GM19043 (cell line): ENCODE measurements at regions not wholly inside any gene's neighbourhood (a gene's known extent, or its start where the extent isn't known, plus 50 kb on each side); places are given as distances from the start of the nearest gene placed in this dataset.
"Not testable (repeated sequence)": the region's sequence is repeated elsewhere in the genome, so short reads cannot be mapped to it uniquely, and the experiment has no call there.

Source experiments
- ATAC-seq: cut with Tn5 transposase; IDR thresholded peaks from one replicate; pipeline ENCODE4 v1.9.1; 2021; ENCODE audit warnings: low read depth; ENCODE audit not compliant: unreplicated experiment

DNA sequence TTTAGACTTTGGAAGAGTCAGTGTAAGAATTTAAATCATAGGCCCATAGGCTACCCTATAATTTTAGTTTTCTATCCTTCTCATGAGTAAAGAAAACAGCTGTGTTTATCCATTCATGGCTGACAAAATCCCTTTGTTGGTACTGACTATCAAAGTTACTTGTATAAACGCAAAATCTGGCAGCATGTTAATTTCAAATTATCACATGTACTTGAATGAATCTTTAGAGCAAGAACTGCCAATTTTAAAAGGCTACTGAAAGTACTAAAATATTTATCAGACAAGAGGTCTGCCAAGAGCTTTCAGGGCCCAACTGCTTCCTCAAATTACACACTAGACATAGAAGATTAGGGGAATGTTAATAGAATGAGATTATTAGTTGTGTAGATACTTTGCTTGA lies 66.6 kb downstream of the MYL12B start:
- no peak for ATAC-seq

DNA sequence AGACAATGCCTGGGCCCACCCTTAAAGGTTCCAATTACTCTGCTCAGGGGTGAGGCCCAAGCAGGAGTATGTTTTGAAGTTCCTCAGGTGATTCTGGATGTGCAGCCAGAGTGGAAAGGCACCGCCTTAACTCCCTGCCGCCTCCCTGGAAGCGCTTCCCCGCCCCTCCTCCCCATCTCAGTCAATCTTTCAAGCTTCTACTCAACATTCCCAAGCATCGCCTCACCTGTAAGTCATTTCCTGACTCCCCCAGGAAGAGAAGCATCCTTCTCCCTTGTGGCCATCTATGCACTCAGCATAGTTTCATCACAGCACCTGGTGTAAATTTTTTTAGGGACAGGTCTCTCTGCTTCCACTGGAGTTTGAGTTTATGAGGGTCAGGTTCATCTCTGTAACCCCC lies 67.5 kb downstream of the MYL12B start:
- ATAC-seq, result no peak

DNA sequence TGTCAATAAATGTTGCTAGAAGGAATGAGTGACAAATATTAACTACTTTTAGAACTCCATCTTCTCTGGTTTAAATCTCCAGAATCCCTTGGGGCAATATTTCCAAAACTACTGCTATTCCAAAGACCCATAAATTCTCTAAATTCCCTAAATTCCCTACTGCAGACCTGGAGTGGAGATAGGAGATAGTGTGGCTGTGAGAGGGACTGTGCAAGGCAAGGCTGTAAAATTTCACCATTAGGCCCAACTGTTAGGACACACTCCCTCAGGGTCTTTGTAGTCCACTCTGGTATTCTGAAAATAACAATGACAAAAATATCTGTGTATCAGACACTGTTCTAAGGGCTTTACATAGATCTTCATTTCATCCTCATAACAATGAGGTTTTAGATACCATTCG lies 67.9 kb downstream of the MYL12B start:
- no peak for ATAC-seq

DNA sequence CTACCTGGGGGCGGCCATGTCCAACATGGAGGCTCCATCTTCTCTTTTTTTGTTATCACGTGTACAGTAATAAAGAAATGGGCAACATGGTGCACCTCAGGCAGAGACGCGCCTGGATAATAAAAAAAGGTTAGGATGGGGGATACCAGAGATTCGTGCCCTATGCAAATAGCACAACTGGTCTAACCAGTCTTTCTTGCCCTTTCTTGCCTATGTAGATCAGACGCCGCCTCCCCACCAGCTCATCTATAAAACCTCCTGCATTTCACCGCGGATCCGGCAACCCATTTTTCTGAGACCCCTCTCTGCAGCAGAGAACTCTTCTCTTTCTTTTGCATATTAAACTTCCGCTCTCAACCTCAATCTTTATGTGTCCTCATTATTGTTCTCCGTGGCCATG lies 68.7 kb downstream of the MYL12B start:
- ATAC-seq, result no peak

DNA sequence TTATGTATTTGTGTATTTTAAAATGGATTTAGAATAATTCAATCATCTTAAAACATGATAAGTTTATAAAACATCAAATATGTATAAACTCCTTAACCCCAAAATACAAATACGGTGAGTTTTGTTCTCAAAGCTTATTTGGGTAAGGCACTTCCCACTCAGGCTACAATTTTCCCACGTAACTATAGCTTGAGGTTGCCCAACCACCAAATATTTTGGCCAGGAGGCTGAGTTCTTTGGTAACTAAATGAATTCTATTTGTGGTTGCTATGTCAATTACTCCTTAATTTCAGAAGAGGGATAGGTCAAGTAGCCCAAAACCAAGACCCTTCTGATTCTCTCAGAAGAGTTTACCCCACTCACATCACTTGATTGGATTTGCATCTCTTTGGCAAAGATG lies 70.4 kb downstream of the MYL12B start:
- no peak for ATAC-seq

DNA sequence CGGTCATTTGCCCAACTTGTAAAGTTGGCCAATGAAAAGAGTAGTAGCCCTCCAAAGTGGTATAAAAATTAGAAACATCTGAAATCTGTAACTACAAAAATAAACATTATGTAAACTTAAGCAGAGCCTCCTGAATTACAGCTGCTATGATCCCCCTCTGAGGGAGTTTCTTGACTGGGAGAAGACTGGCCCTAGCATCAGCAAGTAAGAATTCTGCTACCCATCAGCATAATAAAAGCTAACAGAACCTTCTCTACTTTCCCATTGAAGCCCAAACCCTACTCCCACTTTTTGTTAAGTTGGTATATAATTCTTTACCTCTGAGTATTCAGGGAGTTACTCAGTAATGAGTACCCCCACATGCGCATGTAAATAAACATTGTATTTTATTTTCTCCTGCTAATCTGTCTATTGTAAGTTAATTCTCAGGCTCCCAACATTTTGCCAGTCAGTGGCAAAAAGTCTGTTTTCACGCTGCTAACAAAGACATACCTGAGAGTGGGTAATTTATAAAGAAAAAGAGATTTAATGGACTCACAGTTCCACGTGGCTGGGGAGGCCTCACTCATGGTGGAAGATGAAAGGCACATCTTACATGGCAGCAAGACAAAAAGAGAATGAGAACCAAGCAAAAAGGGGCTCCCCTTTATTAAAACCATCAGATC lies 71.3 kb downstream of the MYL12B start:
- ATAC-seq, result no peak

DNA sequence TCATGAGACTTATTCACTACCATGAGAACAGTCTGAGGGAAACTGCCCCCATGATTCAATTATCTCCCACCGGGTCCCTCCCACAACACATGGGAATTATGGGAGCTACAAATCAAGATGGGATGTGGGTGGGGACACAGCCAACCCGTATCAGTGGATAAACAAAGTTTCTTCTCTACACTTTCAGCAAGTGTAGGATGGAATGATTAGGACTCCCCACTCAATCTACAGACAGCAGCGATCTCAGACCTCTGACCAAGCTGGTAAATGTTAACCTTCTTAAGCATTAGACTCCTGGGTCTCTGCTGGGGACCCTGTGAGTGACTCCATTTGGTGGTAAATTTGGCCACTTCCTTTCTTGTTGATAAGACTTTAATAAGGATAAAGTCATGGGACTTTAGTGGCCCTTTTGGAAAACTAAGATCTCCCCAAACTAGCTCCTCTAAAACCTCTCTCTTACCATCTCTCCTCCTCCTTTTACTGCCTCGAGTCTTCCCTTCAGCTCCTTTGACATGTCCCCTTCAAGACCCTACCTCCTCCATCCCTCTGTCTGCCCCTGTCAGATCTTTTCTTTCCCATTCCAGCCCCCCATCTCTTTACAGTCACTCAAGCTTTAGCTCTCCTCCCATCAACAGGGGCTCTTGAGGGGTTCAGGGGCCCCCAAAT lies 71.9 kb downstream of the MYL12B start:
- ATAC-seq, result no peak

DNA sequence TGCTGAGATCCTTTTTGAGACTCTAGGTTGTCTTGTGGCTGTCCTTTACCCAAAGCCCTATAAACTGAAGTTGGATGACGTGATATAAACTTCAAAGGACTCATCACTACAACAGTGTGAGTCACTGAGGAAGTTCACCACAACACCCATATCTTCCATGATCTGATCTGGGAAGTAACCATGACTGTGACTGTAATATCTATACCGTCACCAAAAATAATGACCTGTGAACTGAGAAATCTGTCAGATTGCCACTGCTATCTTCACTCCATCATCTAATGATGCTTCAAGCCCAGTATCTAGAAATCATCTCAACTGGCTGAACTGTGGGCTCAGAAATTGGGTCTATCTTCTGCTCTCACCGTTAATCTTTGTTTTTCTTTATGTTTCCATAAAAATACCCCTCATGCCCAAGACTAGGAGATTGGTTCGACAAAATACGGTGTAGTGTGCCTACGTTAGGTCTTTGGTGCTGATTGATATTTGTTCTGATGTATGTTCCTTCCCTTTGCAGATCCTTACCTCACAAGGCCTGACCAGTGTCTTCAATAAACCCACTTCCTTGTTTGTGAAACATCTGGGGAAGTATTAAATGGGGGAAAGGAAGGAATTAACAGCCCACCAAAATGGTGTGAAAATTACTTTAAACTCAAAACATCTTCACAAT lies 78.2 kb downstream of the MYL12B start:
- ATAC-seq, result no peak

DNA sequence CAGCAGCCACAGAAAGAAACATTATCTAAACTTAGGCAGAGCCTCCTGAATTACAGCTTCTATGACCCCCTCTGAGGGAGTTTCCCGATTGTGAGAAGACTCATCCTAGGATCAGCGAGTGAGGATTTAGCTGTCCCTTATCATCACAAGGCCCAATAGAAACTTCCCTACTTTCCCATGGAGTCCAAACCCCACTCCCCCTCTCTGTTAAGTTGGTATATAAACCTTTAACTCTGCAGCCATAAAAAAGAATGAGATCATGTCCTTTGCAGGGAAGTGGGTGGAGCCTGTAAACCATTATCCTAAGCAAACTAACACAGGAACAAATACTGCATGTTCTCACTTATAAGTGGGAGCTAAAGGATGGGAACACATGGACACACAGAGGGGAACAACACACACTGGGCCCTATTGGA lies 78.8 kb downstream of the MYL12B start:
- no peak for ATAC-seq

DNA sequence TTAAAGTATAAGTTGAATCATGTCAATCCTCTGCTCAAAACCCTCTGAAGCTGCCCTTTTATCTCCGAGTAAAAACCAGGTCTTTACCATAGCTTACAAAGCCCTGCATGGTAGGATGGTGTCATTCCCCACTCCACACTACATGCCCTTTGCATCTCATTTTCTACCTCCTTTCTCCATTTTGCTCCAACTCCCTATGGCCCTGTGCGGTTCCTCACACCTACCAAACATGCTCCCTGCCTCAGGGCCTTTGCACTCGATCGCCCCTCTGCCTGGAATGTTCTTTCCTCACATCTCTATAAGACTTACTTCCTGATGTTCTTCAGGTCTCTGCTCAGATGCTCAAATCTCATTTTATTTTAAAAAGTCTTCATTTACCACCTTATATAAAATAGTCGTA lies 80.7 kb downstream of the MYL12B start:
- ATAC-seq, result no peak

DNA sequence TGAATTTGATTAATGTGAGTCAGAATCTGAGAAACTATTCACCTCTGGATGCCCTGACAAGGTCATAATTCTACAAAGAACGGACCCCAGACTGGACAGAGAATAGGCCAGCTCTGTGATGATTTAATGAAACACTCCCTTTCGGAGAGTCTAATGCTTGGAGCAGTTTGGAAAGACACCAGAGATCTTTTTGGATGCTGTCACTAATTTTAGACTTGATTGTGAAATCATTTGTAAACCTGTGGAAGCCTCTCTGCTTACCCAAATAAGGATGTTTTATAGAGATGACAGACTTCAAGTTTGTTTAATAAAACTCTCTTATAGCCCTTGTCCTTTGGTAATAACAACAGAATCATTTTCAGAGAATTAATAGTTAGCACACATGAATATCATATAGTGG lies 83.5 kb downstream of the MYL12B start:
- no peak for ATAC-seq

DNA sequence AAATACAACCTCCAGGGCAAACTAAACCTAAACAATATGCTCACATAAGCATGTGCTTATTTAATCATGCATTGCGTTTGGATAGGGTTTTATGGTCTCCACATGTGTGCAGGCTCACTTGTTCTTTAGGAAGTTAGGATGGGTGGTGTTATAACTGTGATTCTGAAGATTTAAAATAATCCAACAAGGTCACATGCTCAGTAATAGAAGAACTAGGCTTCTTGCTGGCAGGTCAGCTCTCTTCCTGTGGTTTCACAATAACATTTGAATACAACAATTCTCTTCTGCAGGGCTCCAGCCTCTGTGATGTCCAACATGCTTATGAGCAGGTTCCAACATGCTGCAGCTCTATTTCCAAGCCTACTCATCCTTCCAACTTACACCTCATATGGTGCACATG lies 84.0 kb downstream of the MYL12B start:
- no peak for ATAC-seq

DNA sequence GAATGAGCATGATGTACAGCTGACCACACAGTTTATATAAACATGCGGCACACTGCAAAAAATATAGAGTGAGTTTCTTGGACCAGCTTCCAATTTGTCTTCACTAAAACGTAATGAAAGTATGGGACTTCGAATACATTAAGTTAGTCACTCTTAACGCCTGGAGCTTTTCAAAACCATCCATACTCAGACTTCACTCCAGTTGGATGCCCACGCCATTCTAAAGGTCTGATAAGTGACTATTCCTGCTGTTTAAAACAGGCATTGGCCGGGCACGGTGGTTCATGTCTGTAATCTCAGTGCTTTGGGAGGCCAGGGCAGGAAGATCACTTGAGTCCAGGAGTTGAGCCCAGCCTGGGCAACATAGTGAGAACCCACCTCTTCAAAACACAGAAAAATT lies 84.6 kb downstream of the MYL12B start:
- ATAC-seq, result no peak

DNA sequence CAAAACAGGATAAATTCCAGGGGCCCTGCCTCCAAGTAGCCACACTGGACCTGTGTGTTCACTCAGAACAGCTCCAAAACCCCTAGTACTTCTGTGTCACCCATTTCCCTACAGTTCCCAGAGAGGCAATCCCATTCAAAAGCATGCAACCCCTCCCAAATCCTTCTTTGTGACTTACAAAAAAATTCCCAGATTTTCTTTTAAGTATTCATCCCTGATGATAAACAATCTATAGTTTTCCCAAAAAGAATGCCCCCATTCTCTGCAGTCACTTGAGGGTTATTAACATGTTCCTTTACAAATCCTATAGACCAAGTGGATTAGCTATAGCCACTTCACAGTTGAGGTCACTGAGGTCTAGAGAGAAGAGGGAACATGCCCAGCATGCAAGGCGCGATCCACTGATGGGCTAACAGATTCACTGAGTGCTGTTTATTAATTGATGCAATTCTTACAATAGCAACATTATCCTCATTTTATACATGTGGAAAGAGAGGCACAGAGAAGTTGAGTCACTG lies 85.4 kb downstream of the MYL12B start:
- ATAC-seq, result no peak

DNA sequence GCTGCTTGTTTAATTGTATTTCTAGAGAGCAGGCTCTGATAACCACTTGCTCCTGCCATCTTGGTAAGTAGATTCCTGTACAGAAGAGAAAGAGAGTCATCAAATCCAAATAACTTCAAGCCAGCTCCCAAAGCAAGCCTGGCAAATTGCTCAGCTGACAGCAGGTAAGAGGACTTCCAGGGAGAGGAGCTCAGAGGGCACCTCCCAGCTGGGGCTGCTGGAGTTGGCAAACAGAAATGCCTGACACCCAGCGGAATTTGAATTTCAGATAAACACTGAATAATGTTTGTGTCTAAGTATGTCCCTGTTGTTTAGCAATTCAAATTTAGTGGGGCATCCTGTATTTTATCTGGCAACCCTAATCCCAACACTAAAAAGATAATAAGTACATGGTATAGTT lies 86.2 kb downstream of the MYL12B start:
- no peak for ATAC-seq

DNA sequence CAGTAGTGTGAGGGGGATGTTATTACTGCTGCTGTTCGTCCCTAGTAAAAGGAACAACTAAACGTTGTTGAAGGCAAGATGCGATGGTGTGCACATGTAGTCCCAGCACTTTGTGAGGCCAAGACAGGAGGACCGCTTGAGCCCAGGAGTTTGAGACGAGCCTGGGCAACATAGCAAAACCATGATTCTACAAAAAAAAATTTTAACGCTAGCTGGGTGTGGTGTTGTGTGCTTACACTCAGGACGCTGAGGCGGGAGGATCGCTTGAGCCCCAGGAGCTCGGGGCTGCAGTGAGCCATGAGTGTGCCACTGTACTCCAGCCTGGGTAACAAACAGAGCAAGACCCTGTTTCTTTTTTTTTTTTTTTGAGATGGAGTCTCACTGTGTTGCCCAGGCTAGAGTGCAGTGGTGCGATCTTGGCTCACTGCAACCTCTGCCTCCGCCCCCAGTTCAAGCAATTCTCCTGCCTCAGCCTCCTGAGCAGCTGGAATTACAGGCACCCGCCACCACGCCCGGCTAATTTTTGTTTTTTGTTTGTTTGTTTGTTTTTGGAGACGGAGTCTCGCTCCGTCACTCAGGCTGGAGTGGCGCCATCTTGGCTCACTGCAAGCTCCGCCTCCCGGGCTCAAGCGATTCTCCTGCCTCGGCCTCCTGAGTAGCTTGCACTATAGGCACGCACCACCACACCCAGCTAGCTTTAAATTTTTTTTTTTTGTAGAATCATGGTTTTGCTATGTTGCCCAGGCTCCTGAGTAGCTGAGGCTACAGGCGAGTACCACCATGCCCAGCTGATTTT lies 87.3 kb downstream of the MYL12B start:
- not testable (repeated sequence) for ATAC-seq

DNA sequence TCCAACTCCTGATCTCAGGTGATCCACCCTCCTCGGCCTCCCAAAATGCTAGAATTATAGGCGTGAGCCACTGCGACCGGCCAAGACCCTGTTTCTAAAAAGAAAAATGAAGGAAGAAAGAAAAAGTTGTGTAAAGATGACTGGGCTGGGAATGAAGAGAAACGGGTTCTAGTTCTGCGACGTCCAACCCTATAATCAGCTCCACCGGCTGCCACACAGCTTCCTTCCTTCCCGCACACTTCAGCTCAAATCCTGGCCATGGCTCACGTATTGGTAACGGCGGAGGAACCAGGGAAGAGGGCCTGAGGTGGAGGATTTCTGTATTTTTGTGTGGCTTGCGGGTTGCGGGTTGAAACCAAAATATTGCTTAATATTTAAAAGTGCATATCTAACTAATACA lies 88.1 kb downstream of the MYL12B start:
- ATAC-seq, result no peak

DNA sequence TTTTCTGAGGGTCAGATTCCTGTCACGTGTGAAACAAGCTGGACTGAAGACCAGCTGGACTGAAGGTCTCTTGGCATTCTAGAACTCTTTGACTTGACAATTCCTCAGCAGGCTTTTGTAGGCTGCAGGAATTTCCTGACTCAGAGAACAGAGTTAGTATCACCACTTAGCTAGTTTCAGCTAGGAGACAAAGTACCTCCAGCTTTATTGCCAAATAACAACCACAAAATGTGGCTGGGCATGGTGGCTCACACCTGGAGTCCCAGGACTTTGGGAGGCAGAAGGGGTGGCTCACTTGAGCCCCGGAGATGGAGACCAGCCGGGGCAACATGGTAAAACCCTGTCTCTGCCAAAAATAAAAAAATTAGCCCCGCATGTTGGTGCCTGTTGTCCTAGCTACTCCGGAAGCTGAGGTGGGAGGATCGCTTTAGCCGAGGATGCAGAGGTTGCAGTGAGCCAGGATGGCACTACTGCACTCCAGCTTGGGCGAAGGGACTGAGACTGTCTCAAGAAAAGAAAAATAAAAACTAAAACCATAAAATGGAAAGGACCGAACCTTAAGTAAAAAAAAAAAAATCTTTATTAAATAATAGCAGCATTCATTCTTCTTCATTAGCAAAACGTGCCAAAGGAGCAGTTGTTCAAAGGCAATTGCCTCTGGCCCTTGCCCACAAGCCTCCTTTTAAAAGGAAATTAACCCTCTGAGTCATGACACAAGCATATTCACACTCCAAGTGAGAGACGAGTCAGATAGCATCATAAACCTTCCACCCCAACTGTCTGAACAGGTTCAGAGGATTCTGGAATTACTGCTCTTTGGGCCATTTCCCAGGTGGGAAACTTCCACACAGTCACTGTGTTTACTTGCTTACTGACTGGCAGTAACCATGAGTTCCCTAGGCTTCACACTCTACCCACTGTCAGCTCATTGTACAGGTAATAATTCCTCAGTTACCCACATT lies 88.9 kb downstream of the MYL12B start:
- no peak for ATAC-seq

DNA sequence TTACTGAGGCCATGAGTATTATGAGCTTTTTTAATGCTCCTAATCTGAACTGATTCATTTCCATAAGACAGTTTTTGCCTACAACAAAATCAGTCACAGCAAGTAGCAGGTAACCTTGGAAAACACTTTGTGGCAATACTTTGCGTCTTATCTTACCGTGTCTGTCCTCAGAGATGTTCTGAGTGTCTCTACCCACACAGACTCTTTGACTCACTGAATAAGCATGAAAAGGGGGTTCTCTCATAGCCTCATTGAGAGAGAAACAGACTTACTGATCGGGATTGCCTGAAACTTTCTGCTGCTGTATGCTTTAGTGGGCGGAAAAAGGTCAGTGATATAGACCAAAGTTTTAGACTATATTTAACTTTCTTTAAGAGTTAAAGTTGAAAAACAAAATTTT lies 92.6 kb downstream of the MYL12B start:
- no peak for ATAC-seq

DNA sequence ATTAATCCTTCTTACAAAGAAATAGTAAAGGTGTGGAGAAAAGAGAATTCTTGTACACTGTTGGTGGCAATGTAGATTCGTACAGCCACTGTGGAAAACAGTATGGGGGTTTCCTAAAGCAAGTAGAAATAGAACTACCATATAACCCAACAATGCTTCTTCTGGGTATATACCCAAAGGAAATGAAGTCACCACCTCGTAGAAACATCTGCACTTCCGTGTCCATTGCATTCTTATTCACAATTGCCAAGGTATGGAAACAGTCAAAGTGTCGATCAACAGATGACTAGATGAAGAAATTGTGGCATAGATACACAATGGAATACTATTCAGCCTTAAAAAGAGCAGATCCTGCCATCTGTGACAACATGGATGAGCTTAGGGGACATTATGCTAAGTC lies 93.4 kb upstream of the TGIF1 start:
- no peak for ATAC-seq
